H1 (cell line): ENCODE measurements at regions not wholly inside any gene's neighbourhood (a gene's known extent, or its start where the extent isn't known, plus 50 kb on each side); places are given as distances from the start of the nearest gene placed in this dataset.

Source experiments
- FOSL1 ChIP-seq: IDR thresholded peaks from 2 replicates; pipeline ENCODE4 v1.6.1; 2011; ENCODE audit warnings: mild to moderate bottlenecking, low read depth, low read length, moderate library complexity; ENCODE audit not compliant: insufficient read depth
- PHF8 ChIP-seq: fragments of 200-600 bp; sonication (generic); conservative IDR thresholded peaks from 2 replicates; pipeline ENCODE4 v1.7.1; 2012; ENCODE audit warnings: low read depth, mild to moderate bottlenecking, inconsistent platforms, low read length, moderate library complexity
- TF ChIP-seq, protein P1 (sequence below): IDR thresholded peaks from 2 replicates; pipeline ENCODE4 v1.6.1; 2012; ENCODE audit warnings: inconsistent platforms

DNA sequence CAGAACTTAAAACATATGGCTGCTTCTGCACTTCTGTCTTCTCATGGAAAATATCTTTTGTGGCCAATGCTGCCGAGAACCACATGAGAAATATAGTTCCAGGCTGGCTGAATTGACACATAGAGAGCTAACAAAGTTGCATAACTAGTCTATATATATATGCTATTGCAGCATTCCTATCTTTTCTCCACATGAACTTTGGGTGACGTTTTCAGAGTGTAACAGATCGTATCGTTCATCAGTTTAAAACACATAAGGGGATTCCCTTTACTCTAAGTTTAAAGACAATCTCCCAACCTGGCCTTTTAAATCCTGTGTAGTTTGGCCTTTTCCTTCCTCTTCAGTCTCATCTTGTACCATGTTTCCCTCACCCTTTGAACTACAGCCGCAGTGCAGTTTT is 394.2 kb upstream of the CBLB start (continued):
- TF ChIP-seq FOSL1 (no peak), PHF8 (no peak)
- TF ChIP-seq, protein P1, sequence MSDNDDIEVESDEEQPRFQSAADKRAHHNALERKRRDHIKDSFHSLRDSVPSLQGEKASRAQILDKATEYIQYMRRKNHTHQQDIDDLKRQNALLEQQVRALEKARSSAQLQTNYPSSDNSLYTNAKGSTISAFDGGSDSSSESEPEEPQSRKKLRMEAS, result no peak
